Parathyroid adenoma (tissue), 2 donors: ENCODE measurements at regions not wholly inside any gene's neighbourhood (a gene's known extent, or its start where the extent isn't known, plus 50 kb on each side); places are given as distances from the start of the nearest gene placed in this dataset.

Experiments used
- H2AFZ ChIP-seq: fragments of 300-600 bp; sonication (generic); one replicate; pipeline ENCODE4 v1.7.0; 2017; ENCODE audit warnings: antibody characterized with exemption, mild to moderate bottlenecking
- H3K27ac ChIP-seq: fragments of 300-600 bp; sonication (generic); one replicate; pipeline ENCODE4 v1.7.0; 2017
- H3K27me3 ChIP-seq: fragments of 300-600 bp; sonication (generic); one replicate; pipeline ENCODE4 v1.7.0; 2017; ENCODE audit warnings: low read length; ENCODE audit not compliant: control insufficient read depth, insufficient read depth
- H3K36me3 ChIP-seq: fragments of 300-600 bp; sonication (generic); one replicate; pipeline ENCODE4 v1.7.0; 2017; ENCODE audit warnings: low read length; ENCODE audit not compliant: control insufficient read depth, insufficient read depth
- H3K4me1 ChIP-seq: fragments of 300-600 bp; sonication (generic); one replicate; pipeline ENCODE4 v1.7.0; 2017; ENCODE audit warnings: control low read depth
- H3K4me2 ChIP-seq: fragments of 300-600 bp; sonication (generic); one replicate; pipeline ENCODE4 v1.7.0; 2017; ENCODE audit warnings: low read length
- H3K4me3 ChIP-seq: fragments of 300-600 bp; sonication (generic); one replicate; pipeline ENCODE4 v1.7.0; 2017; ENCODE audit warnings: low read depth, low read length
- H3K79me2 ChIP-seq: fragments of 300-600 bp; sonication (generic); one replicate; pipeline ENCODE4 v1.7.0; 2017; ENCODE audit warnings: control low read depth
- H3K9ac ChIP-seq: fragments of 300-600 bp; sonication (generic); one replicate; pipeline ENCODE4 v1.7.0; 2017; ENCODE audit warnings: mild to moderate bottlenecking
- H3K9me3 ChIP-seq: fragments of 300-600 bp; sonication (generic); one replicate; pipeline ENCODE4 v1.7.0; 2017; ENCODE audit warnings: low read length; ENCODE audit not compliant: control insufficient read depth
- TF ChIP-seq, protein P1 (sequence below): fragments of 300-600 bp; sonication (generic); IDR thresholded peaks from one replicate; pipeline ENCODE4 v1.7.0; 2017; ENCODE audit warnings: antibody characterized with exemption, mild to moderate bottlenecking
- donor health status: primary hyperparathyroidism.

DNA sequence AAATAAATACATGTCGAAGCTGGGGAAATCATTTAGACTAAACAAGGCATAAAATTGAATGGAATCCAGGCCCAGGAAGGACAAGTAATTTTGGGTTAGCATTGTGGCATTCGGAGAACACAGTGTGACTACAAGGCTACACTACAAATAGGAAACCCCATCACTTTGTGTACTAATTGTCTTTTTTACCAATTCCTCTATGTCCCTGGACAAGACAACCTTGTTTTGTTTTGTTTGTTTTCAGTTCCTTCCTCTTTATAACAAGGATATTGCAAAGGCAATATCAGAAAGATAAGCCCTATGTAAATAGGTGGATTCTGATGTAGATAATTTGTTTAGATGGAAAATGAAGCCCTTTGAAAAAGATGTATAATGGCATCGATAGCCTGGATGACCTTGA lies 215.9 kb upstream of the MKLN1 start:
- Histone ChIP-seq H3K4me1 (peaks cover 3% of the 10 kb centered on the region), H3K9me3 (no peaks in the 10 kb centered on the region), H3K4me3 (peak overlapping the region; percentile 94), H3K4me2 (peak overlapping the region; percentile 78), H3K9ac (no peak overlapping the region), H3K79me2 (peaks cover 20% of the 10 kb centered on the region), H2AFZ (no peak overlapping the region), H3K27ac (peak overlapping the region; percentile 99), H3K36me3 (no peaks in the 10 kb centered on the region), H3K27me3 (no peaks in the 10 kb centered on the region)
- TF ChIP-seq, protein P1, sequence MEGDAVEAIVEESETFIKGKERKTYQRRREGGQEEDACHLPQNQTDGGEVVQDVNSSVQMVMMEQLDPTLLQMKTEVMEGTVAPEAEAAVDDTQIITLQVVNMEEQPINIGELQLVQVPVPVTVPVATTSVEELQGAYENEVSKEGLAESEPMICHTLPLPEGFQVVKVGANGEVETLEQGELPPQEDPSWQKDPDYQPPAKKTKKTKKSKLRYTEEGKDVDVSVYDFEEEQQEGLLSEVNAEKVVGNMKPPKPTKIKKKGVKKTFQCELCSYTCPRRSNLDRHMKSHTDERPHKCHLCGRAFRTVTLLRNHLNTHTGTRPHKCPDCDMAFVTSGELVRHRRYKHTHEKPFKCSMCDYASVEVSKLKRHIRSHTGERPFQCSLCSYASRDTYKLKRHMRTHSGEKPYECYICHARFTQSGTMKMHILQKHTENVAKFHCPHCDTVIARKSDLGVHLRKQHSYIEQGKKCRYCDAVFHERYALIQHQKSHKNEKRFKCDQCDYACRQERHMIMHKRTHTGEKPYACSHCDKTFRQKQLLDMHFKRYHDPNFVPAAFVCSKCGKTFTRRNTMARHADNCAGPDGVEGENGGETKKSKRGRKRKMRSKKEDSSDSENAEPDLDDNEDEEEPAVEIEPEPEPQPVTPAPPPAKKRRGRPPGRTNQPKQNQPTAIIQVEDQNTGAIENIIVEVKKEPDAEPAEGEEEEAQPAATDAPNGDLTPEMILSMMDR: no peak

DNA sequence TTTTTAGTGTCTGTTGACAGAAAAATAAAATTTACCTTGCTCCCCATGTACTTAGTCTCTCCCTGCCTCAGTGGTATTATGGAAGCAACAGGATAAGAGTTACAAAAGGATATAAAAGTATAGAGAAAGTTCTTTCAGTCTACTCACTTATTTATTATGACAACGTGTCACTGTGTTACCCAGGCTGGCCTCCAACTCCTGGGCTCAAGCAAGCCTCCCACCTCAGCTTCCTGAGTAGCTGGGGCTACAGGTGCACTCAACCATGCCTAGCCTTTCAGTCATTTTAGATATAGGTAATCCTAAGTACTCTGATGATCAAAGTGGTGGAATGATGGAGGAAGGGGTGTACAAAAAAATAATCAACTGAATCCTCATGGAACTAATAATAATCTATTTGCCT lies 215.2 kb upstream of the MKLN1 start:
- Histone ChIP-seq H3K4me3 (no peak overlapping the region), H3K79me2 (peaks cover 17% of the 10 kb centered on the region), H3K27ac (no peak overlapping the region), H3K9me3 (no peaks in the 10 kb centered on the region), H3K36me3 (no peaks in the 10 kb centered on the region), H3K9ac (no peak overlapping the region), H3K27me3 (no peaks in the 10 kb centered on the region), H3K4me1 (peaks cover 3% of the 10 kb centered on the region), H3K4me2 (no peak overlapping the region), H2AFZ (no peak overlapping the region)
- TF ChIP-seq, protein P1: no peak

DNA sequence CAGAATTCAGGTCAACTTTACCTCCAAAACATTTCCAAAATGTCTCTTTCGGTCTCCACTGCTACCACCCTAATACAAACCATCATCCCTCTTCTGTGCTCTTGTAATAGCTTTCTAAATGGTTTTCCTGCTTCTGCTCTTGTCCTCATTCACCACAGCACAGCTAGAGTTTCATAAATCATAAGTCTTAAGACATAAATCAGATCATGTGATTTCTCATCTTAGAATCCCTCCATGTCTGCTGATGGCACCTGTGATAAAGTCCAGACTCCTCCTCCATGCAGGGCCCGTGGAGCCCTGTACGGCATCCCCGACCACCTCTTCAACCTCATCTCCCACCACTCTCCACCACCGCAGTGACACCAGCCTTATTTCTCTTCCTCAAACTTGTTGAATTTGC lies 212.3 kb upstream of the MKLN1 start:
- Histone ChIP-seq H3K27me3 (no peaks in the 10 kb centered on the region), H2AFZ (no peak overlapping the region), H3K9ac (no peak overlapping the region), H3K4me2 (no peak overlapping the region), H3K9me3 (no peaks in the 10 kb centered on the region), H3K79me2 (peaks cover 3% of the 10 kb centered on the region), H3K27ac (no peak overlapping the region), H3K4me3 (no peak overlapping the region), H3K4me1 (peaks cover 3% of the 10 kb centered on the region), H3K36me3 (no peaks in the 10 kb centered on the region)
- TF ChIP-seq, protein P1: no peak

DNA sequence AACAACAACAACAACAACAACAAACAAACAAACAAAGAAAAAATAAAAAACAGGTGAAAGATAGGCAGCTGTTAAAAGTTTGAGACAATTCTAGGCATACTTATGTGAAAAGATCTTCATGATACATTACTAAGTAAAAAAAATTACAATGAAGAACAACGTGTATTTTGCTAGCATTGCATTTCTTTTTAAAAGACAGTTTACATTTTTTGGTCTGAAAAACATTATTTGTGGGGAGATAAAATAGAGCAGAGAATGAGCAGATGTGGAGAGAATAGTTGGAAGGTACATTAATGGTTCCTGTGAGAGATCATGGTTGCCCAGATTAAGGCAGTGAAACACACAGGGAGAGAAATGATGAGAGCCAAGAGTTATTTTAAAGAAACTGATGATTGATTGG lies 210.2 kb upstream of the MKLN1 start:
- Histone ChIP-seq H3K9ac (no peak overlapping the region), H3K4me3 (no peak overlapping the region), H3K27me3 (no peaks in the 10 kb centered on the region), H3K27ac (no peak overlapping the region), H3K36me3 (no peaks in the 10 kb centered on the region), H3K9me3 (no peaks in the 10 kb centered on the region), H3K4me2 (no peak overlapping the region), H3K79me2 (no peaks in the 10 kb centered on the region), H2AFZ (no peak overlapping the region), H3K4me1 (no peaks in the 10 kb centered on the region)
- TF ChIP-seq, protein P1: no peak

DNA sequence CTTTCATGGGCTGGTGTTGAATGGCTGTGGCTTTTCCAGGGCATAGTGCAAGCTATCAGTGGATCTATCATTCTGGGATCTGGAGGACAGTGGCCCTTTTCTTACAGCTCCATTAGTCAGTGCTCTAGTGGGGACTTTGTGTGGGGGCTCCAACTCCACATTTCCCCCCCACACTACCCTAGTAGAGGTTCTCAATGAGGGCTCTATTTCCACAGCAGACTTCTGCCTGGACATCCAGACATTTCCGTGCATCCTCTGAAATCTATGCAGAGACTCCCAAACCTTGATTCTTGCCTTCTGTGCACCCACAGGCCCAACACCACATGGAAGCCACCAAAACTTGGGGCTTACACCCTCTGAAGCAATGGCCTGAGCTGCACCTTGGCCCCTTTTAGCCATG lies 208.3 kb upstream of the MKLN1 start:
- Histone ChIP-seq H3K27ac (no peak overlapping the region), H2AFZ (no peak overlapping the region), H3K4me2 (no peak overlapping the region), H3K4me1 (no peaks in the 10 kb centered on the region), H3K9ac (no peak overlapping the region), H3K79me2 (no peaks in the 10 kb centered on the region), H3K4me3 (no peak overlapping the region), H3K36me3 (no peaks in the 10 kb centered on the region), H3K9me3 (no peaks in the 10 kb centered on the region), H3K27me3 (no peaks in the 10 kb centered on the region)
- TF ChIP-seq, protein P1: no peak
